ENCODE measurements at regions not wholly inside any gene's neighbourhood (a gene's known extent, or its start where the extent isn't known, plus 50 kb on each side); places are given as distances from the start of the nearest gene placed in this dataset.

DNA sequence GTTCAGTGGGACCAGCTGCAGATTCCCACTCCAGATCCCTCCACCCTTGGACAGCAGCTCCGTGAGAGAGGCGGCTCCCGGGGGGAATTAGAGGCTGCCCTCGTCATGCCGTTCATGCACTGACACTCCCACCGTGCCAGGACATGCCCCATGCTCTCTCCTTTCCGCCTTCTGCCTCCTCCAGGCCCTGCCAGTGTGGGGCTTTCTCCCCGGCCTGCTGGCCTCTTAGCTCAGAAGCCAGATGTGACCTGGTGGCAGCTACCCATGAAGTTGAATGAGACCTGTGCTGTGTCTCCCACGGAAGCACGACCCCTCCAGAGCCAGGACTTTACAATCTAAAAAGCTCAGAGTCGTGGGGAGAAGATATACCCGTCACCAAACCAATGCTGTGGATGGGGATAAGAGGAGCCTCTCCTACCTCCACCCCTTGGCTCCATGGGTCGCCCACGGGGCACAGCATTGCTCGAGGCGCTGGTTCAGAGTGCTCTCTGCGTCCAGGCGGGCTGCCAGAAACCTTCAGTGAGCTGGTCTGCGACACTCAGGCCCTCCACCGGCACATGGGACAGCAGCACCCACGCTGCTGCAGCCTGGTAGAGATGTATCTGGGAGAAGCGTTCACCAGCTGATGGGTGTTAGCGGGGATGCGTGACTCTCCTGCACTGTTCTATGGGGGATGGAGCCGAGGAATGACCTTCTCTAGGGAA, 111.0 kb upstream of the GPC1 start:
- Histone ChIP-seq H3K27me3 (no peaks in the 10 kb centered on the region), H3K4me3 (no peak overlapping the region), H3K9me3 (no peaks in the 10 kb centered on the region), H3K36me3 (no peaks in the 10 kb centered on the region), H3K4me1 (no peaks in the 10 kb centered on the region), H3K27ac (no peak overlapping the region)
- 70 to 76% methylated on average over 2 to 25 of the region's 25 CpGs for WGBS, 2 donors
- no peak for DNase-seq
- no peak for TF ChIP-seq POLR2A (IDR thresholded peaks at IDR 0.05)
- TF ChIP-seq, protein P1, sequence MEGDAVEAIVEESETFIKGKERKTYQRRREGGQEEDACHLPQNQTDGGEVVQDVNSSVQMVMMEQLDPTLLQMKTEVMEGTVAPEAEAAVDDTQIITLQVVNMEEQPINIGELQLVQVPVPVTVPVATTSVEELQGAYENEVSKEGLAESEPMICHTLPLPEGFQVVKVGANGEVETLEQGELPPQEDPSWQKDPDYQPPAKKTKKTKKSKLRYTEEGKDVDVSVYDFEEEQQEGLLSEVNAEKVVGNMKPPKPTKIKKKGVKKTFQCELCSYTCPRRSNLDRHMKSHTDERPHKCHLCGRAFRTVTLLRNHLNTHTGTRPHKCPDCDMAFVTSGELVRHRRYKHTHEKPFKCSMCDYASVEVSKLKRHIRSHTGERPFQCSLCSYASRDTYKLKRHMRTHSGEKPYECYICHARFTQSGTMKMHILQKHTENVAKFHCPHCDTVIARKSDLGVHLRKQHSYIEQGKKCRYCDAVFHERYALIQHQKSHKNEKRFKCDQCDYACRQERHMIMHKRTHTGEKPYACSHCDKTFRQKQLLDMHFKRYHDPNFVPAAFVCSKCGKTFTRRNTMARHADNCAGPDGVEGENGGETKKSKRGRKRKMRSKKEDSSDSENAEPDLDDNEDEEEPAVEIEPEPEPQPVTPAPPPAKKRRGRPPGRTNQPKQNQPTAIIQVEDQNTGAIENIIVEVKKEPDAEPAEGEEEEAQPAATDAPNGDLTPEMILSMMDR (IDR thresholded peaks at IDR 0.05), result no peak
- TF ChIP-seq POLR2AphosphoS5 (IDR thresholded peaks at IDR 0.05), result no peak
- no peak for TF ChIP-seq EP300 (IDR thresholded peaks at IDR 0.05)
- no peak for ATAC-seq (ENCODE audit: low FRiP score in 2 of 2)

DNA sequence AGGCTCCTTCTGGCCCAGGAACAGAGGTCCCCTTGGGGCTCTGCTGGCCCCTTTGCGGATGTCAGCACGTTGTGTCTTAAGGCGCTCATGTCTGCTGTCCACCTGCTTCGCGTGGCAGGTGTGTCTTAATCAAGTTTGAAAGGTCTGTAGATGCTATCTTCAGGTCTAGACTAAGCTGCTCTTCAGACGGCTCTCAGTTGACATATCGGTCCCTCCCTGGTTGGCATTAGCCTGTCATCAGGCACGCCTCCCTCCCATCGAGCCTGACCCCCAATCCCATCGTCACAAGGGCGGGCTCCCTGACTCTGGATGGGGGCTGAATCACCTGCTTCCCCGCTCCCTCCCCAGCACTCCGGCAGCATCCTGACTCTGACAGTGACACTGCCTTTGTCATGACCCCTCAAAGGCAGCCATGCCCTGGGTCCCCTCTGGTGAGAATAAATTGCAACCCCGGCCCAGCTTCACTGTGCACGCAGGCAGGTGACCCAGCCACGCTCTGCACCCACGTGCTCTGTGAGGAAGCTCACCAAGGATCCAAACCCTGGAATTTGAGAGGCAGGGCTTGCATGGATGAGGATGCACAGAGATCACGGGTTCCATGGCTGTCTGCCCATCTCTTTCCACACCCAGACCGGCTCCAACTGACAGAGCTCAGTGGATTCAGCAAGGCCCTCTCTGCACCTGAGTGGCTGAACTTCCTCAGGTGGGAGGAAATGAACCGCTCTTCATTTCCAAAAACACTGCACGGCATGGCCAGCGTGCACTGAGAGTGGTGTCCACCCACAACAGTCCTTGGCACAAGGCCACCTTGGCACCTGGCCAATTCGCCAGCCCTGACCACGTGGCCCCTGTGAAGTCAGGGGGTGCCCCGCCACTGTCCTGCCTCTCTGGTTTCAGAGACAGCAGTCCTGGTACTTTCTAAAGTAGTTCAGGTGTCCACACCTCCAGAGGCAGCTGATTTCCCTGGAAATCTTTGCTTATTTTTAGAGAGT, 110.2 kb upstream of the GPC1 start:
- Histone ChIP-seq H3K27me3 (no peaks in the 10 kb centered on the region), H3K9me3 (no peaks in the 10 kb centered on the region), H3K4me1 (no peaks in the 10 kb centered on the region), H3K36me3 (no peaks in the 10 kb centered on the region), H3K4me3 (no peak overlapping the region), H3K27ac (no peak overlapping the region)
- TF ChIP-seq, protein P1 (IDR thresholded peaks at IDR 0.05), result no peak
- no peak for TF ChIP-seq POLR2A (IDR thresholded peaks at IDR 0.05)
- TF ChIP-seq EP300 (IDR thresholded peaks at IDR 0.05), result no peak
- TF ChIP-seq POLR2AphosphoS5 (IDR thresholded peaks at IDR 0.05), result no peak
- DNase-seq (peak in 1 of 2 donors; percentile 15), ATAC-seq (ENCODE audit: low FRiP score in 2 of 2) (no peak)
- WGBS, 2 donors, result 29 to 69% methylated on average over 6 to 23 of the region's 25 CpGs

DNA sequence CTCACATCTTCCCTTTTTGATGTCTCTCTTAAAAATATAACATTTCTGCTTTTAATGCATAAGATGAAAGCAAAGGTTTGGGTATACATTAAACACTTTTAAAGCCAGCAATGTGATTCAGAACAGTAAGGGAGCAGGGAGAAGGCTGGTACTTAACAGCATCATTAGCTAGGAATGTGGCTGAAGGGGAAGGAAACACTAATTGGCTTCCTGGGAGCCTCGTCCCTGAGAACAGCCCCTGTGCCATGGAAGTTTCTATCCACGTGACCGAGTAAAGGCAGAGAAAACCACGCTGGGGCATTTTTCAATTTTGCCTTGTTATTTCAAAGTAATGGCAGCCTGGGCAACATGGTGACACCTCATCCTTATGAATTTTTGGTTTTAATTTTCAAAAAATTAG, 109.2 kb upstream of the GPC1 start:
- TF ChIP-seq, protein P1 (IDR thresholded peaks at IDR 0.05), result no peak
- TF ChIP-seq EP300 (IDR thresholded peaks at IDR 0.05), result no peak
- no peak for TF ChIP-seq POLR2A (IDR thresholded peaks at IDR 0.05)
- TF ChIP-seq POLR2AphosphoS5 (IDR thresholded peaks at IDR 0.05), result no peak
- ATAC-seq (ENCODE audit: low FRiP score in 2 of 2) (no peak), DNase-seq (no peak)
- no peaks in the 10 kb centered on the region for H3K4me1 ChIP-seq
- no peak overlapping the region for H3K27ac ChIP-seq
- no peaks in the 10 kb centered on the region for H3K36me3 ChIP-seq
- H3K4me3 ChIP-seq, result no peak overlapping the region
- peaks cover 0 to 3% (median 2%) of the 10 kb centered on the region in 4 donors for H3K9me3 ChIP-seq
- no peaks in the 10 kb centered on the region for H3K27me3 ChIP-seq
- 52 to 71% methylated on average over 4 of the region's 4 CpGs for whole genome bisulfite sequencing, 2 donors

DNA sequence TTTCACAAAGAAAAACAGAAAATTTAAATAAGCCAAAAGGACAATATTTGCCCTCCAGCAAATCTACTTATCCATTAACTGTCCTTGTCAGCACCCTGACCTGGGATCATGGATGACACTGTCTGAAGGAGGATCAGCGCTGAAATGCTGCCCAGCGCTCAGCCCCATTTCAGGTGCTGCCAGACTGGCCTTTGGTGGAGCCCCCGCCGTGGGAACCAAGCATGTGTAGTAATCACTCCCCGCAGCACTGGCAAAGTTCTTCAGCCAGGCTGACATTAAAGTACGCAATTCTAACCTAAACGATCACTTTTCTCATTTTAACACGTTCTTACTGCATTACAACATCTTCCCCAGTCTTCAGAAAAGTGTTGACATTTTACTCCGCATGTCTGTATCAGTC, 108.6 kb upstream of the GPC1 start:
- ATAC-seq (ENCODE audit: low FRiP score in 2 of 2) (no peak), DNase-seq (no peak)
- no peaks in the 10 kb centered on the region for H3K4me1 ChIP-seq
- no peaks in the 10 kb centered on the region for H3K36me3 ChIP-seq
- H3K27ac ChIP-seq, result no peak overlapping the region
- peaks cover 0 to 9% (median 7%) of the 10 kb centered on the region in 4 donors for H3K9me3 ChIP-seq
- 83 to 84% methylated on average over 9 of the region's 9 CpGs for WGBS, 2 donors
- no peaks in the 10 kb centered on the region for H3K27me3 ChIP-seq
- H3K4me3 ChIP-seq, result no peak overlapping the region
- TF ChIP-seq POLR2A (IDR thresholded peaks at IDR 0.05) (no peak), POLR2AphosphoS5 (IDR thresholded peaks at IDR 0.05) (no peak), EP300 (IDR thresholded peaks at IDR 0.05) (no peak)

DNA sequence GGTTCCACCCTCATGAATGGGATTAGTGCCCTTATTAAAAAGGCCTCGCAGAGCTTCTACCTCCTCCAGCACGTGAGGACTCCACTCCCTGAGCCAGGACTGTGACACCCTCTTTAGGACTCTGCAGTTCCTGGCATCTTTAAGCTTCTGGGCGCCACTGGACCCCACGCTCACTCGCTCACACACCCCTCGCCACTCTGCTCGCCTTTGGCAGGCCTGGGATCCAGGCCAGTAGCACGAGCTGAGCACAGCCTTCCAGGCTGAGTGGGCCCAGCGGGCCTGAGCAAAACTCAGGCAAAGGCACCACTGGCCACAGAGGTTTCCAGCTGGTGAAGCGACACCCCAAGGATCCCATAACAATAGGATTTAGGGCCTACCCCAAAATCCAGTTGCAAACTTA, 107.9 kb upstream of the GPC1 start:
- no peak for DNase-seq
- 91 to 92% methylated on average over 10 of the region's 10 CpGs for WGBS, 2 donors

More for the DNA sequence above, 107.9 kb upstream of the GPC1 start:
- Histone ChIP-seq H3K27me3 (no peaks in the 10 kb centered on the region), H3K9me3 (peaks cover 0 to 13% (median 8%) of the 10 kb centered on the region in 4 donors), H3K4me1 (no peaks in the 10 kb centered on the region), H3K4me3 (no peak overlapping the region), H3K27ac (no peak overlapping the region), H3K36me3 (no peaks in the 10 kb centered on the region)
- ATAC-seq (ENCODE audit: low FRiP score in 2 of 2), result no peak
- TF ChIP-seq EP300 (IDR thresholded peaks at IDR 0.05), result no peak
- TF ChIP-seq, protein P1 (IDR thresholded peaks at IDR 0.05), result no peak
- TF ChIP-seq POLR2A (IDR thresholded peaks at IDR 0.05), result no peak
- TF ChIP-seq POLR2AphosphoS5 (IDR thresholded peaks at IDR 0.05), result no peak
